Panc1 (cell line): ENCODE measurements at regions not wholly inside any gene's neighbourhood (a gene's known extent, or its start where the extent isn't known, plus 50 kb on each side); places are given as distances from the start of the nearest gene placed in this dataset.

ENCODE experiments used
- CTCF ChIP-seq: fragments of 450-650 bp; IDR thresholded peaks from 2 replicates; pipeline ENCODE4 v1.5.1; 2017; ENCODE audit warnings: mild to moderate bottlenecking
- POLR2AphosphoS5 ChIP-seq: IDR thresholded peaks from 2 replicates; pipeline ENCODE4 v1.6.1; 2012; ENCODE audit warnings: mild to moderate bottlenecking, low read depth, low read length, moderate library complexity
- REST ChIP-seq, 2 experiments: IDR thresholded peaks; 2 replicates each; pipeline ENCODE4 v1.6.1; 2011 to 2012; ENCODE audit warnings: low read depth in 2 of 2, control low read depth in 1 of 2, low read length in 1 of 2, mild to moderate bottlenecking in 1 of 2, moderate library complexity in 1 of 2; ENCODE audit not compliant: insufficient read depth in 1 of 2
- SIN3A ChIP-seq: IDR thresholded peaks from 2 replicates; pipeline ENCODE4 v1.6.1; 2012; ENCODE audit warnings: low read depth, mild to moderate bottlenecking, low read length, moderate library complexity, borderline replicate concordance; ENCODE audit not compliant: insufficient read depth

GRCh38 chr15:81062937-81063336 lies 62.2 kb downstream of the TLNRD1 start:
- TF ChIP-seq CTCF (no peak), SIN3A (no peak), POLR2AphosphoS5 (no peak), REST (IDR thresholded peaks at IDR 0.05; ENCODE audit: insufficient read depth in 1 of 2, low read depth in 2 of 2, low read length in 1 of 2) (no peak)
